Immature natural killer cell (primary cell): ENCODE measurements at regions not wholly inside any gene's neighbourhood (a gene's known extent, or its start where the extent isn't known, plus 50 kb on each side); places are given as distances from the start of the nearest gene placed in this dataset.

ENCODE experiments used
- DNase-seq, 3 donors: peaks; one replicate each; pipeline ENCODE4 v3.0.0; 2022; ENCODE audit warnings: mixed read lengths in 1 of 3
- H3K27ac Mint-ChIP-seq, 6 donors: one replicate each; pipeline ENCODE4 v1.8.0; 2020; ENCODE audit warnings: mixed read lengths in 6 of 6, mild to moderate bottlenecking in 5 of 6, inconsistent platforms in 4 of 6, moderate library complexity in 3 of 6
- H3K27me3 Mint-ChIP-seq, 3 donors: one replicate each; pipeline ENCODE4 v1.8.0; 2020 to 2021; ENCODE audit warnings: low read depth in 3 of 3, mild to moderate bottlenecking in 3 of 3, mixed read lengths in 3 of 3, moderate library complexity in 3 of 3, inconsistent platforms in 1 of 3
- H3K36me3 Mint-ChIP-seq, 3 donors: one replicate each; pipeline ENCODE4 v1.8.0; 2020; ENCODE audit warnings: mixed read lengths in 3 of 3, inconsistent platforms in 2 of 3, mild to moderate bottlenecking in 2 of 3
- H3K4me1 Mint-ChIP-seq, 2 donors: one replicate each; pipeline ENCODE4 v1.8.0; 2020; ENCODE audit warnings: inconsistent platforms in 2 of 2, mild to moderate bottlenecking in 2 of 2, mixed read lengths in 2 of 2, moderate library complexity in 1 of 2
- H3K4me3 Mint-ChIP-seq, 5 donors: one replicate each; pipeline ENCODE4 v1.8.0; 2020; ENCODE audit warnings: mild to moderate bottlenecking in 5 of 5, mixed read lengths in 5 of 5, inconsistent platforms in 3 of 5, moderate library complexity in 3 of 5
- H3K9me3 Mint-ChIP-seq, 6 donors: one replicate each; pipeline ENCODE4 v1.8.0; 2020; ENCODE audit warnings: mild to moderate bottlenecking in 6 of 6, mixed read lengths in 6 of 6, inconsistent platforms in 4 of 6, moderate library complexity in 3 of 6

DNA sequence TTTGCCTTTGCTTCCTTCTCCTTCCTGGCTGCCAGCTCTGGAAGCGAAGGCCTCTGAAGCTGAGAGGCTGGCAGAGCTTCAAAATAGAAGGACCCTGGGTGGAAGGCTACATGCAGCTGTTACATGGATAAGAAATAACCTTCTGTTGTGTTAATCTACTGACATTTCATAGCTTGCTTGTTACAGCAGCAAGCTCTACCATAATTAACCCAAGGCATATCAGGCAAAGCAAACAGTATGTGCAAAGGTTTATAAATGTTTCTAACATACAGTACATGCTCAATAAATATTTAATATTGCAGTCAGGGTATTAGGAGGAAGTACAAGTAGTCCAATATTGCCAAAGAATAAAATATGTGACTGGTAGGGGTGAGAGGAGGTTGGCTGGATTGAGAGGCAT is 55.6 kb upstream of the MKLN1 start:
- Mint-ChIP-seq H3K36me3 (peaks cover 0 to 4% (median 0%) of the 10 kb centered on the region in 3 donors), H3K27ac (no peak overlapping the region)

GRCh38 chr7:131274986-131275385 is 52.7 kb upstream of the MKLN1 start:
- H3K27ac Mint-ChIP-seq = no peak overlapping the region
- peaks cover 0 to 3% (median 0%) of the 10 kb centered on the region in 3 donors for H3K27me3 Mint-ChIP-seq
- H3K9me3 Mint-ChIP-seq = peaks cover 0 to 1% (median 0%) of the 10 kb centered on the region in 6 donors
- no peaks in the 10 kb centered on the region for H3K4me1 Mint-ChIP-seq
- peaks cover 0 to 4% (median 0%) of the 10 kb centered on the region in 3 donors for H3K36me3 Mint-ChIP-seq
- DNase-seq = no peak
- no peak overlapping the region for H3K4me3 Mint-ChIP-seq

More for the DNA sequence above, 55.6 kb upstream of the MKLN1 start:
- no peaks in the 10 kb centered on the region for H3K9me3 Mint-ChIP-seq
- no peak for DNase-seq
- H3K4me1 Mint-ChIP-seq = no peaks in the 10 kb centered on the region
- no peak overlapping the region for H3K4me3 Mint-ChIP-seq
- H3K27me3 Mint-ChIP-seq = peaks cover 0 to 3% (median 0%) of the 10 kb centered on the region in 3 donors

DNA sequence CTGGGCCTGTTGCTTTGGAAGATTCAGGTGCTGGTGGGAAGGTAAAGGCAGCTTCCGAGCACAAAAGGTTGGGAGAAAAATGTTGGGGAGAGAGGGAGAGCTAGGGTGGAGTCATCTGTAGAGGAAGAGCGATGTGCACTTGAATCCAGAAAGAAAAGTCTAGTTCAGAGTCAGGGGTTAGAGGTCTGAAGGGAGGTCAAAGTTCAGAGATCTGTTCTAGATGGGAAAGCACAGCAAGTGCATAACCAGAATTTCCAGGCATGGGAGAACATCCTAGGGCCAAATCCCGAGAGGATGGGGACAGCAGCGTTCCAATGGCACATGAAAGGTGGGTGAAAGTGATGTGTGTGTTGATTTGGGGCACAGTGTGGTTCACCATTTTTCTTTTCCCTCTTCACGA is 51.5 kb upstream of the MKLN1 start:
- DNase-seq = no peak
- H3K4me3 Mint-ChIP-seq = no peak overlapping the region
- peaks cover 0 to 3% (median 0%) of the 10 kb centered on the region in 3 donors for H3K27me3 Mint-ChIP-seq
- no peaks in the 10 kb centered on the region for H3K4me1 Mint-ChIP-seq
- H3K9me3 Mint-ChIP-seq = peaks cover 0 to 1% (median 0%) of the 10 kb centered on the region in 6 donors
- no peak overlapping the region for H3K27ac Mint-ChIP-seq
- no peaks in the 10 kb centered on the region for H3K36me3 Mint-ChIP-seq

DNA sequence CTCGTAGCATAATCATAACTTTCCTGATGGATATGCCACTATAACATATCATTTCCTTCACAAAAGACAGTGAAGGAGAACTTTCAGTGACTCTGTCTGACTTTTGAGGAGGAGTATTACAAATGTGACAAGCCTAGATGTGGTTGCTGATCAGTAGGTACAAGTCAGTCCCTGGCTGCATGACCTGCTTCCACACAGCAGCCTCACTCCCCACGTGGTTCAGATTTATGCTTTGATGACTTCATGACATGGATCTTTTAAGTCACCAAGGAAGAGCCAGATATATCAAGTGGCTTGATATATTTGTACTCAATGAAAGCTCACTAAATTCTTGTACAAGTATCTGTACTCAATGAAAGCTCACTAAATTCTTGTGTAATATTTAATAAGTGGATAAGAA is 50.9 kb upstream of the MKLN1 start:
- Mint-ChIP-seq H3K27ac (no peak overlapping the region), H3K27me3 (peaks cover 0 to 3% (median 0%) of the 10 kb centered on the region in 3 donors), H3K4me1 (no peaks in the 10 kb centered on the region), H3K9me3 (peaks cover 0 to 1% (median 0%) of the 10 kb centered on the region in 6 donors), H3K36me3 (no peaks in the 10 kb centered on the region), H3K4me3 (no peak overlapping the region)
- DNase-seq = no peak
